ENCODE measurements at regions not wholly inside any gene's neighbourhood (a gene's known extent, or its start where the extent isn't known, plus 50 kb on each side); places are given as distances from the start of the nearest gene placed in this dataset.

DNA sequence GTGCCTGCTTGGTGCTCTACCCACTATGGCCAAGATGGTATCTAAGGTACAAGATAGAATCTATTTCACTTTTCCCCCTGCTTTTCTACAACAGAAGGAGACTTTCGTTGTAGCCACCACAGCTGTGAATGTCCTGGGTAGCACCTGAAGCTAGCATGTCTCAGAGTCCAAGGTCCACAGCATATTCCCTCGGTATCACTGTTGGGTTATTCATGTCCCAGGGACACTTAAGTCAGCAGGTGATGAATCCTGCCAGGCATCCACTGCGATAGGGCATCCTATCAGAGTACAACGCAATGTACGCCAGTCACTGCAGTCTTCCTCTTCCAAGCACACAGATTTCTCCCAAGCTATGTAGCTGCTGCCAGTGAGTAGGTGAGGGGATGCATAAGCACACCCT is 129.1 kb upstream of the LINC00305 start:
- intact Hi-C loops (cut with micrococcal nuclease): no loop called here
- FAIRE-seq (no peak), DNase-seq (ENCODE audit: extremely low read depth in 1 of 4, low spot score in 3 of 4) (no peak), ATAC-seq (no peak)
- TF ChIP-seq NCOA4 (IDR thresholded peaks at IDR 0.05; ENCODE audit: partially characterized antibody): no peak
- no peak for TF ChIP-seq MCM5 (IDR thresholded peaks at IDR 0.05; ENCODE audit: low read depth)
- TF ChIP-seq RFX7 (CRISPR knock-in tag; IDR thresholded peaks at IDR 0.05): no peak
- TF ChIP-seq ZNF311 (CRISPR knock-in tag; IDR thresholded peaks at IDR 0.05): no peak
- TF ChIP-seq MEIS2 (IDR thresholded peaks at IDR 0.05; ENCODE audit: partially characterized antibody): no peak
- TF ChIP-seq, protein P1, sequence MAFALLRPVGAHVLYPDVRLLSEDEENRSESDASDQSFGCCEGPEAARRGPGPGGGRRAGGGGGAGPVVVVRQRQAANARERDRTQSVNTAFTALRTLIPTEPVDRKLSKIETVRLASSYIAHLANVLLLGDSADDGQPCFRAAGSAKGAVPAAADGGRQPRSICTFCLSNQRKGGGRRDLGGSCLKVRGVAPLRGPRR (CRISPR knock-in tag; IDR thresholded peaks at IDR 0.05): no peak
- TF ChIP-seq ERF (CRISPR knock-in tag; IDR thresholded peaks at IDR 0.05): no peak
- no peak for TF ChIP-seq MTA3 (IDR thresholded peaks at IDR 0.05; ENCODE audit: borderline replicate concordance)
- TF ChIP-seq FOXJ2 (tag; IDR thresholded peaks at IDR 0.05): no peak
- TF ChIP-seq, protein P2, sequence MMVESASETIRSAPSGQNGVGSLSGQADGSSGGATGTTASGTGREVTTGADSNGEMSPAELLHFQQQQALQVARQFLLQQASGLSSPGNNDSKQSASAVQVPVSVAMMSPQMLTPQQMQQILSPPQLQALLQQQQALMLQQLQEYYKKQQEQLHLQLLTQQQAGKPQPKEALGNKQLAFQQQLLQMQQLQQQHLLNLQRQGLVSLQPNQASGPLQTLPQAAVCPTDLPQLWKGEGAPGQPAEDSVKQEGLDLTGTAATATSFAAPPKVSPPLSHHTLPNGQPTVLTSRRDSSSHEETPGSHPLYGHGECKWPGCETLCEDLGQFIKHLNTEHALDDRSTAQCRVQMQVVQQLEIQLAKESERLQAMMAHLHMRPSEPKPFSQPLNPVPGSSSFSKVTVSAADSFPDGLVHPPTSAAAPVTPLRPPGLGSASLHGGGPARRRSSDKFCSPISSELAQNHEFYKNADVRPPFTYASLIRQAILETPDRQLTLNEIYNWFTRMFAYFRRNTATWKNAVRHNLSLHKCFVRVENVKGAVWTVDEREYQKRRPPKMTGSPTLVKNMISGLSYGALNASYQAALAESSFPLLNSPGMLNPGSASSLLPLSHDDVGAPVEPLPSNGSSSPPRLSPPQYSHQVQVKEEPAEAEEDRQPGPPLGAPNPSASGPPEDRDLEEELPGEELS (CRISPR knock-in tag; IDR thresholded peaks at IDR 0.05; ENCODE audit: borderline replicate concordance): no peak
- TF ChIP-seq, protein P3, sequence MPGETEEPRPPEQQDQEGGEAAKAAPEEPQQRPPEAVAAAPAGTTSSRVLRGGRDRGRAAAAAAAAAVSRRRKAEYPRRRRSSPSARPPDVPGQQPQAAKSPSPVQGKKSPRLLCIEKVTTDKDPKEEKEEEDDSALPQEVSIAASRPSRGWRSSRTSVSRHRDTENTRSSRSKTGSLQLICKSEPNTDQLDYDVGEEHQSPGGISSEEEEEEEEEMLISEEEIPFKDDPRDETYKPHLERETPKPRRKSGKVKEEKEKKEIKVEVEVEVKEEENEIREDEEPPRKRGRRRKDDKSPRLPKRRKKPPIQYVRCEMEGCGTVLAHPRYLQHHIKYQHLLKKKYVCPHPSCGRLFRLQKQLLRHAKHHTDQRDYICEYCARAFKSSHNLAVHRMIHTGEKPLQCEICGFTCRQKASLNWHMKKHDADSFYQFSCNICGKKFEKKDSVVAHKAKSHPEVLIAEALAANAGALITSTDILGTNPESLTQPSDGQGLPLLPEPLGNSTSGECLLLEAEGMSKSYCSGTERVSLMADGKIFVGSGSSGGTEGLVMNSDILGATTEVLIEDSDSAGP (CRISPR knock-in tag; IDR thresholded peaks at IDR 0.05): no peak
- TF ChIP-seq, protein P4, sequence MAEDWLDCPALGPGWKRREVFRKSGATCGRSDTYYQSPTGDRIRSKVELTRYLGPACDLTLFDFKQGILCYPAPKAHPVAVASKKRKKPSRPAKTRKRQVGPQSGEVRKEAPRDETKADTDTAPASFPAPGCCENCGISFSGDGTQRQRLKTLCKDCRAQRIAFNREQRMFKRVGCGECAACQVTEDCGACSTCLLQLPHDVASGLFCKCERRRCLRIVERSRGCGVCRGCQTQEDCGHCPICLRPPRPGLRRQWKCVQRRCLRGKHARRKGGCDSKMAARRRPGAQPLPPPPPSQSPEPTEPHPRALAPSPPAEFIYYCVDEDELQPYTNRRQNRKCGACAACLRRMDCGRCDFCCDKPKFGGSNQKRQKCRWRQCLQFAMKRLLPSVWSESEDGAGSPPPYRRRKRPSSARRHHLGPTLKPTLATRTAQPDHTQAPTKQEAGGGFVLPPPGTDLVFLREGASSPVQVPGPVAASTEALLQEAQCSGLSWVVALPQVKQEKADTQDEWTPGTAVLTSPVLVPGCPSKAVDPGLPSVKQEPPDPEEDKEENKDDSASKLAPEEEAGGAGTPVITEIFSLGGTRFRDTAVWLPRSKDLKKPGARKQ (CRISPR knock-in tag; IDR thresholded peaks at IDR 0.05): no peak
- no peaks in the 10 kb centered on the region for H4K20me1 ChIP-seq (replicated peaks; ENCODE audit: control insufficient read depth, insufficient read depth, low read length)
- ChIA-PET POLR2A (no interaction called here), CTCF (ENCODE audit: low intra/inter-chr PET ratio) (no interaction called here)
- no peak overlapping the region for H3K4me2 ChIP-seq (ENCODE audit: insufficient read depth, low read length)
- 4% methylated on average over 4 of the region's 5 CpGs for WGBS (ENCODE audit: insufficient coverage, low coverage, missing lambda C conversion rate)
- H3K79me2 ChIP-seq (ENCODE audit: control insufficient read depth, insufficient read depth, low read length): no peaks in the 10 kb centered on the region
- no peaks in the 10 kb centered on the region for H3K27me3 ChIP-seq (ENCODE audit: control insufficient read depth in 2 of 2, insufficient read depth in 2 of 2, low read length in 2 of 2)
- no peak overlapping the region for H3K9ac ChIP-seq (ENCODE audit: insufficient read depth in 1 of 2, low read depth in 2 of 2, low read length in 2 of 2)
- H3K4me3 ChIP-seq: no peak overlapping the region
- H2AFZ ChIP-seq (ENCODE audit: low read depth, low read length): no peak overlapping the region
- H3K9me1 ChIP-seq (ENCODE audit: control insufficient read depth, insufficient read depth, low read length): no peaks in the 10 kb centered on the region
- no peaks in the 10 kb centered on the region for H3K4me1 ChIP-seq (replicated peaks in 1 of 2; ENCODE audit: control insufficient read depth in 2 of 2, insufficient read depth in 2 of 2, low read length in 2 of 2)
- no peaks in the 10 kb centered on the region for H3K9me3 ChIP-seq (replicated peaks; ENCODE audit: control insufficient read depth, insufficient read depth, low read depth, low read length)
- no TSS peak for BruUV-seq (replicated peaks)
- in situ Hi-C loops (cut with MboI): no loop called here
- no peaks in the 10 kb centered on the region for H3K36me3 ChIP-seq (ENCODE audit: control insufficient read depth, insufficient read depth, low read length)
- no peak overlapping the region for H3K27ac ChIP-seq (ENCODE audit: extremely low read depth, low read depth, low read length)

Data from K562 (cell line).